Kidney epithelial cell (primary cell): ENCODE measurements at regions not wholly inside any gene's neighbourhood (a gene's known extent, or its start where the extent isn't known, plus 50 kb on each side); places are given as distances from the start of the nearest gene placed in this dataset.

Source experiments
- DNase-seq: peaks from one replicate; pipeline ENCODE4 v3.0.0-alpha.2; 2010; ENCODE audit warnings: low read depth
- H3K27me3 ChIP-seq: 2 replicates; pipeline ENCODE4 v1.6.0; 2011; ENCODE audit warnings: low read length; ENCODE audit not compliant: control insufficient read depth, insufficient read depth
- H3K36me3 ChIP-seq: 2 replicates; pipeline ENCODE4 v1.5.1; 2011; ENCODE audit warnings: low read length; ENCODE audit not compliant: control insufficient read depth, insufficient read depth
- H3K4me3 ChIP-seq: 2 replicates; pipeline ENCODE4 v1.5.1; 2011; ENCODE audit warnings: low read depth, mild to moderate bottlenecking, control low read depth, low read length
- TF ChIP-seq, protein P1 (sequence below): IDR thresholded peaks from 2 replicates; pipeline ENCODE4 v1.5.1; 2011; ENCODE audit warnings: mild to moderate bottlenecking, moderate library complexity, low read length, control low read depth, inconsistent platforms; ENCODE audit not compliant: insufficient read depth, poor library complexity, severe bottlenecking

DNA sequence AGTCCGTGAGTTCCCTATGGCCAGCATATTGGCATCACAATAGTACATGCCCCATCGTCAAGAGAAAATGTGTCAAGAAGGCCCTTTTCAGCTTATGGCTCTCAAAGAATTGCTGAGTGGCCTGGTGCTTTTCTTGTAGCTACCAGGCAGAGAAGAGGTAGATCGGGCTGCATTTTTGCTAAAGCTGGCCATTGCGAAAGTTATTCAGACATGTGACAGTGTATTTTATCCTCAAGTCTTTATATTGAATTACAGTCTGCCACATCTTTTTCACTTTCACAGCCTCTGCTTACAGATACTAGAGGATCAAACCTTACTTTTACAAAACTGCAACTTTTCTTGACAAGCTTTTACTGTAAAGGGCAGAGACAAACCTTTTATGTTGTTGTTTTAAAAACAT, 261.5 kb upstream of the IGFBP7 start:
- TF ChIP-seq, protein P1, sequence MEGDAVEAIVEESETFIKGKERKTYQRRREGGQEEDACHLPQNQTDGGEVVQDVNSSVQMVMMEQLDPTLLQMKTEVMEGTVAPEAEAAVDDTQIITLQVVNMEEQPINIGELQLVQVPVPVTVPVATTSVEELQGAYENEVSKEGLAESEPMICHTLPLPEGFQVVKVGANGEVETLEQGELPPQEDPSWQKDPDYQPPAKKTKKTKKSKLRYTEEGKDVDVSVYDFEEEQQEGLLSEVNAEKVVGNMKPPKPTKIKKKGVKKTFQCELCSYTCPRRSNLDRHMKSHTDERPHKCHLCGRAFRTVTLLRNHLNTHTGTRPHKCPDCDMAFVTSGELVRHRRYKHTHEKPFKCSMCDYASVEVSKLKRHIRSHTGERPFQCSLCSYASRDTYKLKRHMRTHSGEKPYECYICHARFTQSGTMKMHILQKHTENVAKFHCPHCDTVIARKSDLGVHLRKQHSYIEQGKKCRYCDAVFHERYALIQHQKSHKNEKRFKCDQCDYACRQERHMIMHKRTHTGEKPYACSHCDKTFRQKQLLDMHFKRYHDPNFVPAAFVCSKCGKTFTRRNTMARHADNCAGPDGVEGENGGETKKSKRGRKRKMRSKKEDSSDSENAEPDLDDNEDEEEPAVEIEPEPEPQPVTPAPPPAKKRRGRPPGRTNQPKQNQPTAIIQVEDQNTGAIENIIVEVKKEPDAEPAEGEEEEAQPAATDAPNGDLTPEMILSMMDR, result no peak
- no peak overlapping the region for H3K4me3 ChIP-seq
- H3K36me3 ChIP-seq, result no peaks in the 10 kb centered on the region
- no peak for DNase-seq
- no peaks in the 10 kb centered on the region for H3K27me3 ChIP-seq

DNA sequence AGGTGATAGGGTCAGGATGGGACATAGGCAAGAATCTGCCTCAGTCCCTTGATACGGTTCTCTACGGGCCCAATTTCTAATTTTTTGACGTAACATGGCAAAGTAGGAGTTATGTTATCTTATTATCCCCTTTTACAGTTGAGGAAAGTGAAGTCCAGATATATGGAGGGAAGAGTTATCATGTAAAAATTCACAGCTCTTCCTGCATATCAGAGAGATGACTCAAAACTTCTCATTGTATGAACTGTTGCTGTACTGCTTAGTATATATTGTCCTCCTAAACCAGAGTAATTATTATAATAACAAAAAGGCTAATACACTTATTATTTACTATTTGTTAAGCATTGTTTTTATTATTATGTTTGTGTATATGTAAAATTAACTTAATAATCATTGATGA, 260.5 kb upstream of the IGFBP7 start:
- H3K4me3 ChIP-seq, result no peak overlapping the region
- TF ChIP-seq, protein P1, result no peak
- H3K27me3 ChIP-seq, result no peaks in the 10 kb centered on the region
- DNase-seq, result no peak
- no peaks in the 10 kb centered on the region for H3K36me3 ChIP-seq

DNA sequence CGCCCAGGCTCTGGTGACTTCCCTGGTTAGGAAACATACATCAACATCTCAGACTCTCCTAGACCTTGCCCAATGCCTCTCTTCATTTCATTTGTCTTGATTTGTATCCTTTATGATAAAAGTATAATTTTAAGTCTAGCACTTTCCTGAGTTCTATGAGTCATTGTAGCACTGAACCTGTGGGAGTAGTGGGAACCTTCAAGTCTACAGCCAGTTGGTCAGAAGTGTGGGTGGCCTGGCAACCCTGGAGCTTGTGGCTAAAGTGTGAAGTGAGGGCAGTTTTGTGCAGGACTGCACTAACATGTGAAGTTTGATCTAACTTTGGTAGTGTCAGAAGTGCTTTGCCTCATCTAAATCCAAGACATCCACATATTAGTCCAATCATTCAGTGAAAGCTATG, 259.3 kb upstream of the IGFBP7 start:
- Histone ChIP-seq H3K4me3 (no peak overlapping the region), H3K36me3 (no peaks in the 10 kb centered on the region), H3K27me3 (no peaks in the 10 kb centered on the region)
- DNase-seq, result no peak
- TF ChIP-seq, protein P1, result no peak

DNA sequence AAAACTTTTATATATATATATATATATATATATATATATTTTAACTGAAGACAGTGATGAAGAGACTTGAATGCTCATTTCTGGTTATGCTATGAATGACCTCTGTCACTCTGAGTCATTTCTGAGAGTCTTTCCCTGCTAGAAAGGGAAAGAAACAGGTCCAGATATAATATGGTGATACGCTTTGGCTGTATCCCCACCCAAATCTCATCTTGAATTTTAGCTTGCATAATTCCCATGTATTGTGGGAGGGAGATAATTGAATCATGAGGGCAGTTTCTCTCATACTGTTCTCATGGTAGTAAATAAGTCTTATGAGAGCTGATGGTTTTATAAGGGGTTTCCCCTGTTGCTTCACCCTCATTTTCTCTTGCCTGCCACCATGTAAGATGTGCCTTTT, 254.1 kb upstream of the IGFBP7 start:
- Histone ChIP-seq H3K27me3 (no peaks in the 10 kb centered on the region), H3K4me3 (no peak overlapping the region), H3K36me3 (no peaks in the 10 kb centered on the region)
- DNase-seq, result no peak
- TF ChIP-seq, protein P1, result no peak

- Histone ChIP-seq H3K36me3 (no peaks in the 10 kb centered on the region), H3K4me3 (no peak overlapping the region), H3K27me3 (no peaks in the 10 kb centered on the region)
- DNase-seq, result no peak
- TF ChIP-seq, protein P1, result no peak
Measured at GRCh38 chr4:57363346-57363745, 253.2 kb upstream of the IGFBP7 start.

- no peak for DNase-seq
- TF ChIP-seq, protein P1, result no peak
- Histone ChIP-seq H3K27me3 (no peaks in the 10 kb centered on the region), H3K36me3 (no peaks in the 10 kb centered on the region), H3K4me3 (no peak overlapping the region)
Measured at GRCh38 chr4:57360681-57361080, 250.5 kb upstream of the IGFBP7 start.
